Activated naive CD4-positive, alpha-beta T cell treated with anti-CD3 and anti-CD28 coated beads, Interleukin-2, amount 50 U/mL, for 24 hours (primary cell): ENCODE measurements at regions not wholly inside any gene's neighbourhood (a gene's known extent, or its start where the extent isn't known, plus 50 kb on each side); places are given as distances from the start of the nearest gene placed in this dataset.

Source experiments
- H3K27ac Mint-ChIP-seq: one replicate; pipeline ENCODE4 v1.8.0; 2021; ENCODE audit warnings: mild to moderate bottlenecking, mixed read lengths
- H3K27me3 Mint-ChIP-seq: one replicate; pipeline ENCODE4 v1.8.0; 2021; ENCODE audit warnings: mixed read lengths
- H3K36me3 Mint-ChIP-seq: one replicate; pipeline ENCODE4 v1.8.0; 2021; ENCODE audit warnings: mixed read lengths
- H3K4me1 Mint-ChIP-seq: one replicate; pipeline ENCODE4 v1.8.0; 2021; ENCODE audit warnings: mixed read lengths
- H3K4me3 Mint-ChIP-seq: one replicate; pipeline ENCODE4 v1.8.0; 2021; ENCODE audit warnings: mild to moderate bottlenecking, mixed read lengths
- H3K9me3 Mint-ChIP-seq: one replicate; pipeline ENCODE4 v1.8.0; 2021; ENCODE audit warnings: mixed read lengths

- H3K4me1 Mint-ChIP-seq: no peaks in the 10 kb centered on the region
- H3K27ac Mint-ChIP-seq: no peak overlapping the region
- H3K27me3 Mint-ChIP-seq: peaks cover 24% of the 10 kb centered on the region
- H3K36me3 Mint-ChIP-seq: no peaks in the 10 kb centered on the region
- H3K9me3 Mint-ChIP-seq: no peaks in the 10 kb centered on the region
- H3K4me3 Mint-ChIP-seq: no peak overlapping the region
Measured at GRCh38 chr9:73006986-73007385, 54.1 kb upstream of the ALDH1A1 start.
